ENCODE measurements at regions not wholly inside any gene's neighbourhood (a gene's known extent, or its start where the extent isn't known, plus 50 kb on each side); places are given as distances from the start of the nearest gene placed in this dataset.

GRCh38 chr16:48435318-48435680 lies 50.1 kb upstream of the SIAH1 start:
- TF ChIP-seq CTCF (IDR thresholded peaks at IDR 0.05) (no peak), POLR2A (IDR thresholded peaks at IDR 0.05) (no peak)
